HPDE6-E6E7 (cell line): ENCODE measurements at regions not wholly inside any gene's neighbourhood (a gene's known extent, or its start where the extent isn't known, plus 50 kb on each side); places are given as distances from the start of the nearest gene placed in this dataset.
"Not testable (repeated sequence)": the region's sequence is repeated elsewhere in the genome, so short reads cannot be mapped to it uniquely, and the experiment has no call there.

Experiments
- DNase-seq: peaks from one replicate; pipeline ENCODE4 v3.0.0; 2011; ENCODE audit warnings: missing footprints; ENCODE audit errors: extremely low spot score

DNA sequence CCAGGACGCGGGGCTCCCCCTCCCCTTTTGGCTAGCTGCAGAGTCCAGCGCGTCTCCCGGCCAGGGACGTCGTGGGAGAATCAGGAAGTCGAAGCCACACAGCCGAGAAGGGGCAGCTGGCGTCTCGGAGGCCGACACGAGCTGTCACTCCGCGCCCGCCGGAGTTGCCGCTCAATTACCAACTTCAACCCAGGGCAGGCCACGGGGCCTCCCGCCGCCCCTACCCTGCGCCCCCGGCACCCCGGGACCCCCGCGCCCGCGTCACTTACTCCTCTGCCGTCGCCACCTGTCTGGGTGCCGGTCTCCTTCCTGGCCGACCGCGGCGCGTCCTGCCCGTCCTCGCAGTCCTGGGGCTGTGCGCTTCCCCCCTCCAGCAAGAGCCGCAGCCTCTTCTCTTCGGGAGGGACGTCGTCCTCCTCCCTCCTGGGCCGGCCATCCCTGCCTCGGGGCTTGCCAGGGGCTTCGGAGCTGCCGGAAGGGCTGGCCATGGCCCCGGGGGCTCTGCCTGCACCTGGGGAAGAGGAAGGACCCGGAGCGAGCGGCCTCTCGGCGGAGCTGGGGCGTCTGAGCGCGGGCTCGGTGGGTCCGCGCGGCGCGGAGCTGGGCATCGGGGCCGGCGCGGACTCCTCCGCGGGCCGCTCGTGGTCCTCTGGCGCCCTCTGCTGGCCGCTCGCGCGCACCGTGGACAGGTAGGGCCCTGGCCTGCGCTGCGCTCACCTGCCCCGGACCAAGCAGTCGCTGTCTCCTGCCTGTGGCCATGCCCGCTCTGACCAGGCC, 65.6 kb upstream of the CLEC6A start:
- DNase-seq, result peak; percentile 9

DNA sequence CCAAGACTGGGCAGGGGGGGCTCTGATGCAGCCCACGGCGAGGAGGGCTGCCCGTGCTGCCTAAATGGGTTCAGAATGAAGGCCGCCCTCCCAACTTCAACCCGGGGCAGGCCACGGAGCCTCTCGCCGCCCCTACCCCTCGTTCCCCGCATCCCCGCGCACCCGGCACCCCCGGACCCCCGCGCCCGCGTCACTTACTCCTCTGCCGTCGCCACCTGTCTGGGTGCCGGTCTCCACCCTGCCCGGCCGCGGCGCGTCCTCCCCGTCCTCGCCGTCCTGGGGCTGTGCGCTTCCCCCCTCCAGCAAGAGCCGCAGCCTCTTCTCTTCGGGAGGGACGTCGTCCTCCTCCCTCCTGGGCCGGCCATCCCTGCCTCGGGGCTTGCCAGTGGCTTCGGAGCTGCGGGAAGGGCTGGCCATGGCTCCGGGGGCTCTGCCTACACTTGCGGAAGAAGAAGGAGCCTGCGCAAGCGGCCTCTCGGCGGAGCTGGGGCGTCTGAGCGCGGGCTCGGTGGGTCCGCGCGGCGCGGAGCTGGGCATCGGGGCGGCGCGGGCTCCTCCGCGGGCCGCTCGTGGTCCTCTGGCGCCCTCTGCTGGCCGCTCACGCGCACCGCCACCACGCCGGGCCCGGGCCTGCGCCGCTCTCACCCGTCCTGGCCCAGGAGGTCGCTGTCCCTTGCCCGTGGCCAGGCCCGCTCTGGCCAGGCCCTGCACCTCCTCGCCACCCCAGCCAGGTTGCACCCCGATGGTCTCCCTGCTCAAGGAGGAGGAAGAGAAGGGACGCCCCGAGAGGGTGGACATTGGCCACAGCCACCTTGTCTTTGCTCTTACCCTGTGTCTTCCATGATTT, 59.3 kb upstream of the CLEC6A start:
- DNase-seq, result not testable (repeated sequence)

DNA sequence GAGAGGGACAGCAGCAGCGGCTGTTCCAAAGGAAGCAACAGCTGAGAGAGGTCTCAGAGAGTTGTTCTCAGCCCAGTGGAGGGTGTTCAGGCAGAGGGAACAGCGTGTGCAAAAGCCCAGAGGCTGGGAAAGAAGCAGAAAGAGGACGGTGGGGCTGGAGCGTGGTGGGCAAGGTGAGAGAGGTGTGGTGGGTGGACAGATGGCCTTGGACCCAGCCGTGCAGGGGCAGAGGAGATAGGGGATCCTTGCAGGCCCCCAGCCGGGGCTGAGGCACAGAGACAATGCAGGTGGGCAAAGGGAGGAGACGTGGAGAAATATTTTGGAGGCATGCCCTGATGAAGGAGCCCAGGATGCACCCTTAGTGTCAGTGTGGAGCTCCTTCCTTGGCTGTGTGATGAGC, 58.4 kb upstream of the CLEC6A start:
- not testable (repeated sequence) for DNase-seq

DNA sequence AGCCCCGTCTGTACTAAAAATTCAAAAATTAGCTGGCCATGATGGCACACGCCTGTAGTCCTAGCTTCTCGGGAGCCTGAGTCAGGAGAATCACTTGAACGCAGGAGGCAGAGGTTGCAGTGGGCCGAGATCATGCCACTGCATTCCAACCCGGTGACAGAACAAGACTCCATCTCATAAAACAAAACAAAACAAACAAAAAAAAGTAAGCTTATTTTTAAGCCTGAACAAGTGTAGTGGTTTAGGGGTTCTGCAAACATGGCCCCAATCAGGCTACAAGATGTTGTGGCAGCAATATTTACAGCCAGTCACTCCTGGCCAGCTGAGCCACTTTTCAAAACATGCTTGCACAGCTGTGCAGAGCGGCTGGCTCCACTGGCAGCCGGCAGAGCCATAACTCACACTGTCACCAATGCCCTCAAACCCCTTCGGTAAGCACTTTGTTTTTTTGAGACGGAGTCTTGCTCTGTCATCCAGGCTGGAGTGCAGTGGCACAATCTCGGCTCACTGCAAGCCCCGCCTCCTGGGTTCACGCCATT, 56.2 kb upstream of the CLEC6A start:
- not testable (repeated sequence) for DNase-seq

DNA sequence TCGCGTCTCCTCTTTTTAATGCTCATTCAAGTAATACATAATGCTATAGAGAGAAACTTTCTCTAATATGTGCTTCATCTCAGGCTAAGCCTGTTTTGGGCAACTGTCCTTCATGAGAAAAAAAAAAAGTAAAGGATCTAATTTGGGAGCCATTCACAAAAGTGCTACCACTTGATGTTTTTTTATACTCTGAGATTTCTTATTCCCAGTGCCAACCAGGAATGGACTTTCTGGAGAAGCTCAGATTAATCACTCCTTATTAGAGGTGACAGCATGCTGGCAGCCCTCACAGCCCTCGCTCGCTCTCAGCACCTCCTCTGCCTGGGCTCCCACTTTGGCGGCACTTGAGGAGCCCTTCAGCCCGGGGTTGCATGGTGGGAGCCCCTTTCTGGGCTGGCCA, 51.9 kb upstream of the CLEC6A start:
- not testable (repeated sequence) for DNase-seq

DNA sequence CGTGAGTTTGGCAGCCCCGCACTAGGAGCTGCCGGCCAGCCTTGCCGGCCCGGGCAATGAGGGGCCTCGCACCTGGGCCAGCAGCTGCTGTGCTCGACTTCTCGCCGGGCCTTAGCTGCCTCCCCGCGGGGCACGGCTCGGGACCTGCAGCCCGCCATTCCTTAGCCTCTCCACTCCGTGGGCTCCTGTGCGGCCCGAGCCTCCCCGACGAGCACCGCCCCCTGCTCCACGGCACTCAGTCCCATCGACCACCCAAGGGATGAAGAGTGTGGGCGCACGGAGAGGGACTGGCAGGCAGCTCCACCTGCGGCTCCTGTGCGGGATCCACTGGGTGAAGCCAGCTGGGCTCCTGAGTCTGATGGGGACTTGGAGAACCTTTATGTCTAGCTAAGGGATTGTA, 51.4 kb upstream of the CLEC6A start:
- DNase-seq, result not testable (repeated sequence)
